HCT116 (cell line): ENCODE measurements at regions not wholly inside any gene's neighbourhood (a gene's known extent, or its start where the extent isn't known, plus 50 kb on each side); places are given as distances from the start of the nearest gene placed in this dataset.

Experiments used
- ATAC-seq: fragments of 200-7000 bp; cut with Tn5 transposase; 2 replicates; pipeline ENCODE4 v1.9.1; 2020; ENCODE audit warnings: mild to moderate bottlenecking, moderate library complexity
- BruUV-seq: library from RNA; stranded (reverse); fragments of 400-500 nt; replicated peaks from 2 replicates; lab custom pipeline; 2021; lab: Mats Ljungman, UMichigan
- CTCF ChIA-PET: fragments of 300-600 bp; sonication (Branson Sonifier 250); formaldehyde crosslinking; loops from one replicate; lab custom pipeline; 2021; ENCODE audit warnings: antibody characterized with exemption; lab: Charles Lee
- POLR2A ChIA-PET: fragments of 300-600, 350-600 bp; sonication (Branson Sonifier 250); formaldehyde crosslinking; loops from one replicate; lab custom pipeline; 2021; ENCODE audit warnings: antibody characterized with exemption; lab: Charles Lee
- RAD21 ChIA-PET, 2 experiments: fragments of 300-600 bp; sonication (Branson Sonifier 250); formaldehyde crosslinking; loops; one replicate each; lab custom pipeline; 2023; ENCODE audit warnings: low total read pairs in 2 of 2; ENCODE audit not compliant: uncharacterized antibody in 2 of 2, unreplicated experiment in 2 of 2, low non-redundant PET in 1 of 2; lab: Charles Lee
- DNase-seq: peaks from one replicate; pipeline ENCODE4 v3.0.0-alpha.2; 2010; ENCODE audit warnings: low read depth, low spot score
- H2AFZ ChIP-seq: fragments of 200-600 bp; shearing (Covaris generic), sonication (generic); 2 replicates; pipeline ENCODE4 v1.6.1; 2017; ENCODE audit warnings: low read depth, mixed run types, mixed read lengths, antibody characterized with exemption, low read length; ENCODE audit not compliant: poor library complexity, severe bottlenecking
- H3K27ac ChIP-seq: 2 replicates; pipeline ENCODE4 v1.5.1; 2012; ENCODE audit warnings: low read depth, low read length
- H3K27me3 ChIP-seq: fragments of 200-600 bp; sonication (generic); 2 replicates; pipeline ENCODE4 v1.6.1; 2016; ENCODE audit warnings: mixed run types, low read length, mixed read lengths; ENCODE audit not compliant: insufficient read depth
- H3K36me3 ChIP-seq, 2 experiments: fragments of 200-500 bp in 1 of 2; fragments of 200-600 bp in 1 of 2; sonication (Bioruptor generic) in 1 of 2; sonication (generic) in 1 of 2; 2 replicates each; pipeline versions ENCODE4 v1.5.1 to v1.6.1; 2014 to 2016; ENCODE audit warnings: low read length in 2 of 2, inconsistent platforms in 1 of 2, mixed read lengths in 1 of 2, mixed run types in 1 of 2; ENCODE audit not compliant: insufficient read depth in 2 of 2, control insufficient read depth in 1 of 2
- H3K4me1 ChIP-seq, 2 experiments: fragments of 200-600 bp in 1 of 2; sonication (generic) in 1 of 2; 2 replicates each; pipeline versions ENCODE4 v1.5.1 to v1.6.1; 2012 to 2017; ENCODE audit warnings: low read length in 2 of 2, inconsistent platforms in 1 of 2, mild to moderate bottlenecking in 1 of 2, mixed read lengths in 1 of 2, mixed run types in 1 of 2, moderate library complexity in 1 of 2; ENCODE audit not compliant: insufficient read depth in 2 of 2, control insufficient read depth in 1 of 2
- H3K4me2 ChIP-seq: fragments of 200-600 bp; sonication (generic); 2 replicates; pipeline ENCODE4 v1.6.1; 2017; ENCODE audit warnings: mixed run types, low read length, mixed read lengths
- H3K4me3 ChIP-seq, 2 experiments: fragments of 200-600 bp in 1 of 2; sonication (generic) in 1 of 2; replicated peaks in 1 of 2; 2 replicates each; pipeline ENCODE4 v1.5.1; 2011 to 2016; ENCODE audit warnings: low read length in 2 of 2, control low read depth in 1 of 2, low read depth in 1 of 2, mild to moderate bottlenecking in 1 of 2, mixed read lengths in 1 of 2, mixed run types in 1 of 2
- H3K79me2 ChIP-seq: fragments of 200-600 bp; sonication (generic); 2 replicates; pipeline ENCODE4 v1.6.1; 2017; ENCODE audit warnings: mild to moderate bottlenecking, mixed run types, low read length, moderate library complexity, mixed read lengths; ENCODE audit not compliant: insufficient read depth
- H3K9ac ChIP-seq: fragments of 200-600 bp; sonication (generic); 2 replicates; pipeline ENCODE4 v1.6.1; 2016; ENCODE audit warnings: low read length, mixed read lengths
- H3K9me2 ChIP-seq: fragments of 200-600 bp; sonication (generic), shearing (Covaris generic); 2 replicates; pipeline ENCODE4 v1.6.1; 2017; ENCODE audit warnings: mixed run types, mild to moderate bottlenecking, moderate library complexity; ENCODE audit not compliant: insufficient read depth
- H3K9me3 ChIP-seq, 2 experiments: fragments of 200-500 bp in 1 of 2; fragments of 200-600 bp in 1 of 2; sonication (Bioruptor generic) in 1 of 2; sonication (generic) in 1 of 2; 2 replicates each; pipeline ENCODE4 v1.6.1; 2014 to 2017; ENCODE audit warnings: low read length in 2 of 2, mixed read lengths in 2 of 2, inconsistent platforms in 1 of 2, low read depth in 1 of 2, mild to moderate bottlenecking in 1 of 2, mixed run types in 1 of 2, moderate library complexity in 1 of 2; ENCODE audit not compliant: control insufficient read depth in 1 of 2, insufficient read depth in 1 of 2
- H4K20me1 ChIP-seq: fragments of 200-600 bp; sonication (generic), shearing (Covaris generic); 2 replicates; pipeline ENCODE4 v1.6.1; 2017; ENCODE audit warnings: mixed run types, mild to moderate bottlenecking, moderate library complexity; ENCODE audit not compliant: insufficient read depth
- ATF3 ChIP-seq: IDR thresholded peaks from 2 replicates; pipeline ENCODE4 v1.6.1; 2012
- CBX3 ChIP-seq: IDR thresholded peaks from 2 replicates; pipeline ENCODE4 v1.6.1; 2012; ENCODE audit warnings: low read depth
- CTCF ChIP-seq, 3 experiments: fragments of 200-600 bp in 1 of 3; sonication (generic) in 1 of 3; IDR thresholded peaks in 2 of 3; conservative IDR thresholded peaks in 1 of 3; 2 replicates each; pipeline ENCODE4 v1.5.1; 2012 to 2017; ENCODE audit warnings: low read depth in 2 of 3, low read length in 2 of 3, antibody characterized with exemption in 1 of 3, borderline replicate concordance in 1 of 3, control low read depth in 1 of 3, mild to moderate bottlenecking in 1 of 3, mixed read lengths in 1 of 3, mixed run types in 1 of 3, moderate library complexity in 1 of 3; ENCODE audit not compliant: insufficient read depth in 1 of 3
- EGR1 ChIP-seq: IDR thresholded peaks from 2 replicates; pipeline ENCODE4 v1.6.1; 2012; ENCODE audit warnings: low read depth
- ELF1 ChIP-seq: IDR thresholded peaks from 2 replicates; pipeline ENCODE4 v1.6.1; 2012; ENCODE audit warnings: low read depth, borderline replicate concordance
- EZH2 ChIP-seq: fragments of 200-600 bp; sonication (generic); IDR thresholded peaks from 2 replicates; pipeline ENCODE4 v1.6.1; 2017; ENCODE audit warnings: antibody characterized with exemption, mixed run types
- EZH2phosphoT487 ChIP-seq: fragments of 200-600 bp; IDR thresholded peaks from 2 replicates; pipeline ENCODE4 v1.6.1; 2018; ENCODE audit warnings: antibody characterized with exemption, borderline replicate concordance
- JUND ChIP-seq: IDR thresholded peaks from 2 replicates; pipeline ENCODE4 v1.6.1; 2012
- MAX ChIP-seq: IDR thresholded peaks from 2 replicates; pipeline ENCODE4 v1.6.1; 2012
- POLR2A ChIP-seq: IDR thresholded peaks from 2 replicates; pipeline ENCODE4 v1.7.0; 2011; ENCODE audit warnings: borderline replicate concordance; ENCODE audit not compliant: insufficient read depth, insufficient read length; ENCODE audit errors: extremely low read depth
- POLR2AphosphoS5 ChIP-seq: IDR thresholded peaks from 2 replicates; pipeline ENCODE4 v1.6.1; 2011; ENCODE audit warnings: mild to moderate bottlenecking, low read depth, low read length, moderate library complexity
- SIN3A ChIP-seq: IDR thresholded peaks from 2 replicates; pipeline ENCODE4 v1.6.1; 2012; ENCODE audit warnings: low read depth
- SP1 ChIP-seq: IDR thresholded peaks from 2 replicates; pipeline ENCODE4 v1.6.1; 2012; ENCODE audit warnings: low read depth
- SRF ChIP-seq: IDR thresholded peaks from 2 replicates; pipeline ENCODE4 v1.6.1; 2012; ENCODE audit warnings: low read depth
- TCF7L2 ChIP-seq: IDR thresholded peaks from 2 replicates; pipeline ENCODE4 v1.7.0; 2011; ENCODE audit warnings: borderline replicate concordance, inconsistent platforms; ENCODE audit not compliant: insufficient read depth, insufficient read length; ENCODE audit errors: extremely low read depth
- YY1 ChIP-seq: IDR thresholded peaks from 2 replicates; pipeline ENCODE4 v1.6.1; 2011; ENCODE audit warnings: low read length, low read depth, moderate library complexity, mild to moderate bottlenecking; ENCODE audit not compliant: insufficient replicate concordance; ENCODE audit errors: extremely low read depth
- ZNF274 ChIP-seq: fragments of 200-500 bp; sonication (Bioruptor generic); IDR thresholded peaks from 2 replicates; pipeline ENCODE4 v1.6.1; 2014; ENCODE audit warnings: mild to moderate bottlenecking, low read depth, low read length, inconsistent platforms
- intact Hi-C: fragments of 100-400 bp; cut with micrococcal nuclease; formaldehyde crosslinking; loops from 2 replicates; pipeline ENCODE4 v1.10.0; 2022

GRCh38 chr3:154952553-154952952 is 127.6 kb upstream of the MME start:
- TF ChIP-seq SP1 (no peak), MAX (no peak), ZNF274 (no peak), JUND (no peak), EZH2phosphoT487 (no peak), TCF7L2 (no peak), POLR2A (no peak), POLR2AphosphoS5 (no peak), SRF (no peak), YY1 (no peak), SIN3A (no peak), CBX3 (no peak)
- TF ChIP-seq, all 23 proteins: peak for 0
- Histone ChIP-seq H4K20me1 (no peaks in the 10 kb centered on the region), H3K27me3 (no peaks in the 10 kb centered on the region), H3K27ac (no peak overlapping the region), H3K36me3 (no peaks in the 10 kb centered on the region), H3K79me2 (no peaks in the 10 kb centered on the region), H3K4me3 (no peak overlapping the region), H3K9me3 (0 out of 4 replicates have a peak, but pooled peaks cover 0 to 3% of the 10 kb centered on the region in 2 experiments), H3K9me2 (no peaks in the 10 kb centered on the region), H3K4me2 (no peak overlapping the region), H3K4me1 (no peaks in the 10 kb centered on the region), H2AFZ (no peak overlapping the region), H3K9ac (no peak overlapping the region)
- DNase-seq (no peak), ATAC-seq (no peak)
- CTCF ChIA-PET = no interaction called here
- no TSS peak for BruUV-seq
- intact Hi-C loops = no loop called here
- POLR2A ChIA-PET = no interaction called here
- RAD21 ChIA-PET = no interaction called here

GRCh38 chr3:154943981-154944380 is 136.1 kb upstream of the MME start:
- ChIA-PET RAD21 (no interaction called here), CTCF (no interaction called here)
- intact Hi-C loops = no loop called here
- TF ChIP-seq EZH2 (no peak), YY1 (no peak), ATF3 (no peak), CTCF (IDR thresholded peaks at IDR 0.05 in 2 of 3, conservative IDR thresholded peaks at IDR 0.05 in 1 of 3; ENCODE audit: borderline replicate concordance in 1 of 3, insufficient read depth in 1 of 3, low read depth in 2 of 3, low read length in 2 of 3) (no peak), ELF1 (no peak), EGR1 (no peak), ZNF274 (no peak), SP1 (no peak), EZH2phosphoT487 (no peak), MAX (no peak)

More at GRCh38 chr3:154943981-154944380, 136.1 kb upstream of the MME start:
- no peak overlapping the region for H3K9ac ChIP-seq
- DNase-seq = no peak
- no peaks in the 10 kb centered on the region for H3K4me1 ChIP-seq
- no peaks in the 10 kb centered on the region for H3K36me3 ChIP-seq
- no TSS peak for BruUV-seq
- peaks cover 0 to 3% of the 10 kb centered on the region in 2 experiments; a peak in 1 of 4 replicates for H3K9me3 ChIP-seq
- H2AFZ ChIP-seq = no peak overlapping the region
- H3K27ac ChIP-seq = no peak overlapping the region
- no peak for ATAC-seq
- H3K4me2 ChIP-seq = no peak overlapping the region
- no peaks in the 10 kb centered on the region for H3K27me3 ChIP-seq
- no peaks in the 10 kb centered on the region; the same call in 1 of the 2 replicates for H3K9me2 ChIP-seq
- no peaks in the 10 kb centered on the region for H3K79me2 ChIP-seq
- POLR2A ChIA-PET = no interaction called here
- H4K20me1 ChIP-seq = no peaks in the 10 kb centered on the region
- no peak overlapping the region for H3K4me3 ChIP-seq
